ENCODE measurements at regions not wholly inside any gene's neighbourhood (a gene's known extent, or its start where the extent isn't known, plus 50 kb on each side); places are given as distances from the start of the nearest gene placed in this dataset.

- DNase-seq, result no peak
- Histone ChIP-seq H3K27me3 (no peaks in the 10 kb centered on the region), H3K36me3 (no peaks in the 10 kb centered on the region), H3K4me1 (peaks cover 0 to 1% (median 0%) of the 10 kb centered on the region in 4 donors), H3K4me3 (no peak overlapping the region), H3K27ac (no peak overlapping the region), H3K9me3 (no peaks in the 10 kb centered on the region)
- WGBS, 2 donors (ENCODE audit: low coverage in 1 of 2), result 100% methylated on average over 1 of the region's 1 CpG; no CpG with 5 or more reads in 1 of the 2 donors
- TF ChIP-seq POLR2AphosphoS5 (IDR thresholded peaks at IDR 0.05) (no peak), EP300 (IDR thresholded peaks at IDR 0.05; ENCODE audit: low read depth) (no peak), CTCF (IDR thresholded peaks at IDR 0.05) (no peak), POLR2A (IDR thresholded peaks at IDR 0.05) (no peak)
- intact Hi-C loops (cut with DNase I; ENCODE audit: low total_unique reads), result no loop called here
- in situ Hi-C loops (cut with MboI; ENCODE audit: low pct_ligation_motif_present in 1 of 4, low pct_unique_long_range_greater_than_20kb in 1 of 4, low sequenced_read_pairs in 3 of 4), result no loop called here
Measured at GRCh38 chr14:22415605-22415959, 173.4 kb downstream of the DAD1 start.

- no peak overlapping the region for H3K27ac ChIP-seq
- no peaks in the 10 kb centered on the region for H3K36me3 ChIP-seq
- intact Hi-C loops (cut with DNase I; ENCODE audit: low total_unique reads) (no loop called here), in situ Hi-C loops (cut with MboI; ENCODE audit: low pct_ligation_motif_present in 1 of 4, low pct_unique_long_range_greater_than_20kb in 1 of 4, low sequenced_read_pairs in 3 of 4) (no loop called here)
- peaks cover 0 to 6% (median 0%) of the 10 kb centered on the region in 4 donors for H3K4me1 ChIP-seq
- no peak for TF ChIP-seq EP300 (IDR thresholded peaks at IDR 0.05; ENCODE audit: low read depth)
- no peak for TF ChIP-seq POLR2A (IDR thresholded peaks at IDR 0.05)
- TF ChIP-seq POLR2AphosphoS5 (IDR thresholded peaks at IDR 0.05), result no peak
- no peak for TF ChIP-seq CTCF (IDR thresholded peaks at IDR 0.05)
- H3K9me3 ChIP-seq, result no peaks in the 10 kb centered on the region
- no peaks in the 10 kb centered on the region for H3K27me3 ChIP-seq
- DNase-seq, result no peak
- H3K4me3 ChIP-seq, result no peak overlapping the region
- WGBS, 2 donors (ENCODE audit: low coverage in 1 of 2), result 87% methylated on average over 3 to 4 of the region's 4 CpGs
Measured at GRCh38 chr14:22414876-22415604, 174.0 kb downstream of the DAD1 start.

GRCh38 chr14:22412926-22413411, 176.1 kb downstream of the DAD1 start:
- Histone ChIP-seq H3K27ac (no peak overlapping the region), H3K36me3 (no peaks in the 10 kb centered on the region), H3K9me3 (no peaks in the 10 kb centered on the region), H3K27me3 (no peaks in the 10 kb centered on the region), H3K4me3 (no peak overlapping the region), H3K4me1 (peaks cover 0 to 6% (median 0%) of the 10 kb centered on the region in 4 donors)
- TF ChIP-seq CTCF (IDR thresholded peaks at IDR 0.05) (no peak), EP300 (IDR thresholded peaks at IDR 0.05; ENCODE audit: low read depth) (no peak), POLR2AphosphoS5 (IDR thresholded peaks at IDR 0.05) (no peak), POLR2A (IDR thresholded peaks at IDR 0.05) (no peak)
- no peak for DNase-seq
- 60 to 82% methylated on average over 1 to 5 of the region's 5 CpGs for WGBS, 2 donors (ENCODE audit: low coverage in 1 of 2)
- intact Hi-C loops (cut with DNase I; ENCODE audit: low total_unique reads), result no loop called here
- in situ Hi-C loops (cut with MboI; ENCODE audit: low pct_ligation_motif_present in 1 of 4, low pct_unique_long_range_greater_than_20kb in 1 of 4, low sequenced_read_pairs in 3 of 4), result no loop called here

GRCh38 chr14:22411398-22412055, 177.5 kb downstream of the DAD1 start:
- no peaks in the 10 kb centered on the region for H3K27me3 ChIP-seq
- no peak overlapping the region for H3K27ac ChIP-seq
- H3K4me1 ChIP-seq, result peaks cover 0 to 6% (median 0%) of the 10 kb centered on the region in 4 donors
- in situ Hi-C loops (cut with MboI; ENCODE audit: low pct_ligation_motif_present in 1 of 4, low pct_unique_long_range_greater_than_20kb in 1 of 4, low sequenced_read_pairs in 3 of 4), result no loop called here
- intact Hi-C loops (cut with DNase I; ENCODE audit: low total_unique reads), result no loop called here
- no peak overlapping the region for H3K4me3 ChIP-seq
- no peaks in the 10 kb centered on the region for H3K9me3 ChIP-seq
- no peaks in the 10 kb centered on the region for H3K36me3 ChIP-seq
- 92 to 94% methylated on average over 4 to 5 of the region's 5 CpGs for WGBS, 2 donors (ENCODE audit: low coverage in 1 of 2)
- no peak for DNase-seq
- TF ChIP-seq CTCF (IDR thresholded peaks at IDR 0.05), result no peak
- TF ChIP-seq POLR2AphosphoS5 (IDR thresholded peaks at IDR 0.05), result no peak
- no peak for TF ChIP-seq POLR2A (IDR thresholded peaks at IDR 0.05)
- TF ChIP-seq EP300 (IDR thresholded peaks at IDR 0.05; ENCODE audit: low read depth), result no peak
